GM23338 (cell line): ENCODE measurements at regions not wholly inside any gene's neighbourhood (a gene's known extent, or its start where the extent isn't known, plus 50 kb on each side); places are given as distances from the start of the nearest gene placed in this dataset.

Source experiments
- ATAC-seq: fragments of 200-7000 bp; cut with Tn5 transposase; 3 replicates; pipeline ENCODE4 v1.9.1; 2020
- DNase-seq: peaks from one replicate; pipeline ENCODE4 v3.0.0-alpha.2; 2015; ENCODE audit warnings: low spot score
- H2AFZ ChIP-seq: fragments of 200-600 bp; sonication (generic); 2 replicates; pipeline ENCODE4 v1.8.0; 2016; ENCODE audit warnings: antibody characterized with exemption, mild to moderate bottlenecking, moderate library complexity
- H3F3A ChIP-seq: fragments of 200-600 bp; sonication (generic); replicated peaks from 2 replicates; pipeline ENCODE4 v1.8.0; 2017; ENCODE audit warnings: antibody characterized with exemption, mixed run types, low read depth
- H3K27ac ChIP-seq: fragments of 200-600 bp; sonication (generic); 2 replicates; pipeline ENCODE4 v1.6.1; 2016; ENCODE audit warnings: low read depth
- H3K27me3 ChIP-seq: fragments of 200-600 bp; sonication (generic); 2 replicates; pipeline ENCODE4 v1.8.0; 2016; ENCODE audit warnings: mild to moderate bottlenecking, mixed run types, moderate library complexity; ENCODE audit not compliant: insufficient read depth
- H3K36me3 ChIP-seq: fragments of 200-600 bp; sonication (generic); 2 replicates; pipeline ENCODE4 v1.8.0; 2016; ENCODE audit warnings: mild to moderate bottlenecking; ENCODE audit not compliant: insufficient read depth
- H3K4me1 ChIP-seq: fragments of 200-600 bp; sonication (generic); 2 replicates; pipeline ENCODE4 v1.8.0; 2016; ENCODE audit warnings: mild to moderate bottlenecking, moderate library complexity; ENCODE audit not compliant: insufficient read depth
- H3K4me2 ChIP-seq: fragments of 200-600 bp; sonication (generic); 2 replicates; pipeline ENCODE4 v1.7.1; 2017; ENCODE audit warnings: mixed run types
- H3K4me3 ChIP-seq: fragments of 200-600 bp; sonication (generic); 2 replicates; pipeline ENCODE4 v1.6.1; 2016; ENCODE audit warnings: mixed run types
- H3K79me2 ChIP-seq: fragments of 200-600 bp; sonication (generic); replicated peaks from 2 replicates; pipeline ENCODE4 v1.8.0; 2017; ENCODE audit warnings: mild to moderate bottlenecking; ENCODE audit not compliant: insufficient read depth
- H3K9me2 ChIP-seq: fragments of 200-600 bp; sonication (generic); 2 replicates; pipeline ENCODE4 v1.8.0; 2017; ENCODE audit not compliant: insufficient read depth
- H4K20me1 ChIP-seq: fragments of 200-600 bp; sonication (generic); replicated peaks from 2 replicates; pipeline ENCODE4 v1.8.0; 2017; ENCODE audit warnings: mild to moderate bottlenecking; ENCODE audit not compliant: insufficient read depth
- H3K27ac Mint-ChIP-seq: 2 replicates; pipeline ENCODE4 v1.8.0; 2020; ENCODE audit warnings: inconsistent platforms, mild to moderate bottlenecking, moderate library complexity, mixed read lengths
- H3K27me3 Mint-ChIP-seq: 3 replicates; pipeline ENCODE4 v1.8.0; 2022; ENCODE audit warnings: low read depth, mild to moderate bottlenecking, moderate library complexity, mixed read lengths, inconsistent platforms; ENCODE audit not compliant: insufficient read depth, poor library complexity
- H3K36me3 Mint-ChIP-seq: 3 replicates; pipeline ENCODE4 v1.8.0; 2021; ENCODE audit warnings: low read depth, mild to moderate bottlenecking, inconsistent platforms, moderate library complexity, mixed read lengths
- H3K4me1 Mint-ChIP-seq: 3 replicates; pipeline ENCODE4 v1.8.0; 2020; ENCODE audit warnings: mild to moderate bottlenecking, inconsistent platforms, mixed read lengths
- H3K4me3 Mint-ChIP-seq: 3 replicates; pipeline ENCODE4 v1.8.0; 2021; ENCODE audit warnings: moderate library complexity, mild to moderate bottlenecking, inconsistent platforms, mixed read lengths
- H3K9me3 Mint-ChIP-seq: 3 replicates; pipeline ENCODE4 v1.8.0; 2020; ENCODE audit warnings: moderate library complexity, mild to moderate bottlenecking, inconsistent platforms, mixed read lengths
- ETS1 ChIP-seq: IDR thresholded peaks from 2 replicates; pipeline ENCODE4 v1.6.1; 2016; ENCODE audit warnings: antibody characterized with exemption
- JUNB ChIP-seq: IDR thresholded peaks from one replicate; pipeline ENCODE4 v1.6.1; 2016; ENCODE audit warnings: antibody characterized with exemption; ENCODE audit not compliant: unreplicated experiment
- NANOG ChIP-seq: IDR thresholded peaks from 2 replicates; pipeline ENCODE4 v1.6.1; 2016; ENCODE audit warnings: antibody characterized with exemption, borderline replicate concordance
- POLR2AphosphoS5 ChIP-seq: IDR thresholded peaks from 2 replicates; pipeline ENCODE4 v1.6.1; 2016; ENCODE audit warnings: antibody characterized with exemption, low read depth
- ZNF114 ChIP-seq: fragments of 250-450 bp; sonication (Bioruptor Pico); IDR thresholded peaks from 2 replicates; pipeline ENCODE4 v1.5.0; 2020; ENCODE audit warnings: mild to moderate bottlenecking, moderate library complexity
- ZNF462 ChIP-seq: fragments of 250-450 bp; sonication (Bioruptor Pico); IDR thresholded peaks from 2 replicates; pipeline ENCODE4 v1.5.0; 2020; ENCODE audit warnings: mild to moderate bottlenecking, moderate library complexity
- TF ChIP-seq, protein P1 (sequence below), 2 experiments: fragments of 200-600 bp in 1 of 2; sonication (generic) in 1 of 2; conservative IDR thresholded peaks; 2 replicates each; pipeline versions ENCODE4 v1.5.1 to v1.6.1; 2016 to 2017; ENCODE audit warnings: antibody characterized with exemption in 2 of 2, low read depth in 2 of 2, mild to moderate bottlenecking in 2 of 2, moderate library complexity in 1 of 2

- TF ChIP-seq ZNF462 (CRISPR knock-in tag) (no peak), ZNF114 (CRISPR knock-in tag) (no peak), NANOG (no peak)
Measured at GRCh38 chr16:65487231-65487630, 365.4 kb upstream of the CDH11 start (continued).

- Histone ChIP-seq H3K36me3 (no peaks in the 10 kb centered on the region), H3K4me2 (no peak overlapping the region), H3K4me3 (no peak overlapping the region), H3K79me2 (no peaks in the 10 kb centered on the region), H3K27ac (no peak overlapping the region), H3K27me3 (no peaks in the 10 kb centered on the region), H2AFZ (no peak overlapping the region), H3K9me2 (no peaks in the 10 kb centered on the region; the same call in 1 of the 2 replicates), H3K4me1 (no peaks in the 10 kb centered on the region), H3F3A (no peaks in the 10 kb centered on the region), H4K20me1 (no peaks in the 10 kb centered on the region)
- ATAC-seq (no peak), DNase-seq (no peak)
- Mint-ChIP-seq H3K27ac (no peak overlapping the region), H3K9me3 (no peaks in the 10 kb centered on the region), H3K4me1 (peaks cover 3% of the 10 kb centered on the region), H3K36me3 (no peaks in the 10 kb centered on the region), H3K27me3 (peaks cover 1% of the 10 kb centered on the region), H3K4me3 (no peak overlapping the region)
- TF ChIP-seq ZNF114 (CRISPR knock-in tag) (no peak), ZNF462 (CRISPR knock-in tag) (no peak), ETS1 (no peak), NANOG (no peak), JUNB (no peak), POLR2AphosphoS5 (no peak)
- TF ChIP-seq, protein P1, sequence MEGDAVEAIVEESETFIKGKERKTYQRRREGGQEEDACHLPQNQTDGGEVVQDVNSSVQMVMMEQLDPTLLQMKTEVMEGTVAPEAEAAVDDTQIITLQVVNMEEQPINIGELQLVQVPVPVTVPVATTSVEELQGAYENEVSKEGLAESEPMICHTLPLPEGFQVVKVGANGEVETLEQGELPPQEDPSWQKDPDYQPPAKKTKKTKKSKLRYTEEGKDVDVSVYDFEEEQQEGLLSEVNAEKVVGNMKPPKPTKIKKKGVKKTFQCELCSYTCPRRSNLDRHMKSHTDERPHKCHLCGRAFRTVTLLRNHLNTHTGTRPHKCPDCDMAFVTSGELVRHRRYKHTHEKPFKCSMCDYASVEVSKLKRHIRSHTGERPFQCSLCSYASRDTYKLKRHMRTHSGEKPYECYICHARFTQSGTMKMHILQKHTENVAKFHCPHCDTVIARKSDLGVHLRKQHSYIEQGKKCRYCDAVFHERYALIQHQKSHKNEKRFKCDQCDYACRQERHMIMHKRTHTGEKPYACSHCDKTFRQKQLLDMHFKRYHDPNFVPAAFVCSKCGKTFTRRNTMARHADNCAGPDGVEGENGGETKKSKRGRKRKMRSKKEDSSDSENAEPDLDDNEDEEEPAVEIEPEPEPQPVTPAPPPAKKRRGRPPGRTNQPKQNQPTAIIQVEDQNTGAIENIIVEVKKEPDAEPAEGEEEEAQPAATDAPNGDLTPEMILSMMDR (conservative IDR thresholded peaks at IDR 0.05; ENCODE audit: low read depth in 2 of 2), result no peak
Measured at GRCh38 chr16:65481956-65482355, 360.1 kb upstream of the CDH11 start.
